ENCODE measurements at regions not wholly inside any gene's neighbourhood (a gene's known extent, or its start where the extent isn't known, plus 50 kb on each side); places are given as distances from the start of the nearest gene placed in this dataset.

DNA sequence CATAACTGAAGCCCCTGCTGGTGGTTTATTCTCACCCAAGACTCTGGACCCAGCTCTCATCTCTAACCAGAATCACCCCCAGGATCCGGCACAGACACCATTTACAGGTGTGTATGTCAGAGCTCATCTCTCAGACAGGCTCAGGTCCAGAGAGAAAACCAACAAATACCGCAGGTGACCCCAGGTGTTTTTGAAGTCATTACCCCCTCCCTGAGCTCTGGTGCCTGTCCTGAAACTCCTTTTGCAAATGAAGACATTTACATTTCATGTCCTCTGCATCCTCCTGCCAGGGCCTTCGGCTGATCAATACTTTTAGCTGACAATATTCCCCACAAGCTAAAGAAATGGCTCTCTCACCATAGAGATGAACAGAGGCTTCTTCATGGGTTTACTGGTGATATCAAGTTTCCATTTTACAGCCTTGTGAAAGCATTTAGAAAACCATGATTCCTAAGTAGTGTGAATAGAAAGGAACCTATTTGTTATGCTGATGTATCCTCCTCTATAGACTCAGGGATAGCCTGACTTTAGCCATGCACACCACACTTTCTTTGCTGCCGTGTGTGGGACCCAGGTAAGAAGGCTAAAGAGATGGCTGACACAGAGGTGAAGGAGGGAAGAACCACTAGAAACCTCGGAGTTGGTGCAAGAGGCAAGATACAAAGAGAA, 131.3 kb downstream of the KCTD15 start:
- no peak overlapping the region for H3K27ac Mint-ChIP-seq
- H3K27me3 ChIP-seq (ENCODE audit: control insufficient read depth in 1 of 2, insufficient read depth in 2 of 2, low read length in 2 of 2), result peaks cover 0 to 10% of the 10 kb centered on the region in 2 experiments
- H3K4me1 Mint-ChIP-seq (ENCODE audit: low read depth), result no peaks in the 10 kb centered on the region
- H3K4me3 Mint-ChIP-seq, result no peak overlapping the region
- peaks cover 31% of the 10 kb centered on the region for H3K27me3 Mint-ChIP-seq
- ATAC-seq (ENCODE audit: poor library complexity) (no peak), DNase-seq (no peak)
- no peak overlapping the region for H3K27ac ChIP-seq (ENCODE audit: low read depth in 1 of 2, low read length in 2 of 2)
- no peaks in the 10 kb centered on the region for H3K9me3 Mint-ChIP-seq
- peaks cover 0 to 5% of the 10 kb centered on the region in 2 experiments for H3K9me3 ChIP-seq (ENCODE audit: control insufficient read depth in 1 of 2, insufficient read depth in 1 of 2, low read length in 2 of 2)
- TF ChIP-seq, protein P1, sequence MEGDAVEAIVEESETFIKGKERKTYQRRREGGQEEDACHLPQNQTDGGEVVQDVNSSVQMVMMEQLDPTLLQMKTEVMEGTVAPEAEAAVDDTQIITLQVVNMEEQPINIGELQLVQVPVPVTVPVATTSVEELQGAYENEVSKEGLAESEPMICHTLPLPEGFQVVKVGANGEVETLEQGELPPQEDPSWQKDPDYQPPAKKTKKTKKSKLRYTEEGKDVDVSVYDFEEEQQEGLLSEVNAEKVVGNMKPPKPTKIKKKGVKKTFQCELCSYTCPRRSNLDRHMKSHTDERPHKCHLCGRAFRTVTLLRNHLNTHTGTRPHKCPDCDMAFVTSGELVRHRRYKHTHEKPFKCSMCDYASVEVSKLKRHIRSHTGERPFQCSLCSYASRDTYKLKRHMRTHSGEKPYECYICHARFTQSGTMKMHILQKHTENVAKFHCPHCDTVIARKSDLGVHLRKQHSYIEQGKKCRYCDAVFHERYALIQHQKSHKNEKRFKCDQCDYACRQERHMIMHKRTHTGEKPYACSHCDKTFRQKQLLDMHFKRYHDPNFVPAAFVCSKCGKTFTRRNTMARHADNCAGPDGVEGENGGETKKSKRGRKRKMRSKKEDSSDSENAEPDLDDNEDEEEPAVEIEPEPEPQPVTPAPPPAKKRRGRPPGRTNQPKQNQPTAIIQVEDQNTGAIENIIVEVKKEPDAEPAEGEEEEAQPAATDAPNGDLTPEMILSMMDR (IDR thresholded peaks at IDR 0.05), result no peak
- H3K4me3 ChIP-seq (ENCODE audit: low read length), result no peak overlapping the region
- H3K36me3 Mint-ChIP-seq (ENCODE audit: low read depth), result no peaks in the 10 kb centered on the region
- no peaks in the 10 kb centered on the region for H3K4me1 ChIP-seq (ENCODE audit: insufficient read depth, low read length)
- intact Hi-C loops (cut with DNase I, micrococcal nuclease), result no loop called here
- POLR2A ChIA-PET, result no interaction called here
- no peaks in the 10 kb centered on the region for H3K36me3 ChIP-seq (ENCODE audit: insufficient read depth, low read length)
- CTCF ChIA-PET, result no interaction called here

DNA sequence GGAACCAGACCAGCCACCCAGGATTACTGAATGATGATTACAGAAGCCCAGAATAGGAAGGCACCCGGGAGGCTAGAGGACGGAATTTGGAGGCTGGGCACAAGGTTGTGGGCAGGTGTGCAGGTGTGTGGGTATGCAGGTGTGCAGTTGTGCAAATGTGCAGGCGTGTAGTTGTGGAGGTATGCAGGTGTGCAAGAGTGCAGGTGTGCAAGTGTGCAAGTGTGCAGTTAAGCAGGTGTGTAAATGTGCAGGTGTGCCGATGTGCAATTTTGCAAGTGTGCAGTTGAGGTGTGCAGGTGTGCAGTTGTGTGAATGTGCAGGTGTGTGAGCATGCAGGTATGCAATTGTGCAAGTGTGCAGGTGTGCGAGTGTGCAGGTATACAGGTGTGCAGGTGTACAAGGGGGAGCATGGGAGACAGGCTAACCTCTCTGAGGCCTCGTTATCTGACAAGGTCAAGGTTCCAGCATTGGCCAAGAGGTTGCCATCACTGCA, 131.8 kb downstream of the KCTD15 start:
- Histone ChIP-seq H3K4me3 (ENCODE audit: low read length) (no peak overlapping the region), H3K27me3 (ENCODE audit: control insufficient read depth in 1 of 2, insufficient read depth in 2 of 2, low read length in 2 of 2) (peaks cover 2 to 10% of the 10 kb centered on the region in 2 experiments), H3K9me3 (ENCODE audit: control insufficient read depth in 1 of 2, insufficient read depth in 1 of 2, low read length in 2 of 2) (peaks cover 2 to 8% of the 10 kb centered on the region in 2 experiments), H3K27ac (ENCODE audit: low read depth in 1 of 2, low read length in 2 of 2) (no peak overlapping the region), H3K36me3 (ENCODE audit: insufficient read depth, low read length) (no peaks in the 10 kb centered on the region), H3K4me1 (ENCODE audit: insufficient read depth, low read length) (no peaks in the 10 kb centered on the region)
- no peak for DNase-seq
- no peaks in the 10 kb centered on the region for H3K36me3 Mint-ChIP-seq (ENCODE audit: low read depth)
- TF ChIP-seq, protein P1 (IDR thresholded peaks at IDR 0.05), result no peak
- ATAC-seq (ENCODE audit: poor library complexity), result no peak
- intact Hi-C loops (cut with DNase I, micrococcal nuclease), result no loop called here
- peaks cover 26% of the 10 kb centered on the region for H3K27me3 Mint-ChIP-seq
- H3K27ac Mint-ChIP-seq, result no peak overlapping the region
- H3K4me1 Mint-ChIP-seq (ENCODE audit: low read depth), result no peaks in the 10 kb centered on the region
- no peaks in the 10 kb centered on the region for H3K9me3 Mint-ChIP-seq
- ChIA-PET CTCF (no interaction called here), POLR2A (no interaction called here)
- H3K4me3 Mint-ChIP-seq, result no peak overlapping the region

DNA sequence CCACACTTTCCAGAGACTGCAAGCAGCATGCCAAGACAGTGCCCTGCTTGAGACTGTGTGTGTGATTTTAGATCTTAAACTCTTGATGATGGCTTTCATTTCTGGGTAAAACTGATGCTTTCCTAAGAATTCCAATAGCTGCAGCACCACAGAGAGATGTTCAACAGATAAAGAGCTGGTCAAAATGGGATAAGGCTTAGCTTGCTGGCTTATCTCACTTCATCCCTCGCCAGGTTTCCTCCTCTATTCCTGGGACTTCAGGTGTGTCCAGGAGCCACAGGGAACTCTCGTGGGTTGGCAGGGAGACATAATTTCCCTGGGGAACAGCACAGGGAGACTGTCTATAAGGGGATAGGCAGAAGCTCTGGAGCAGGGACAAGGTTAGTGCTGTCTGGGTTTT, 137.3 kb downstream of the KCTD15 start:
- ChIA-PET CTCF (no interaction called here), POLR2A (no interaction called here)
- no peak for DNase-seq
- H3K27ac Mint-ChIP-seq, result no peak overlapping the region
- peaks cover 5% of the 10 kb centered on the region for H3K27me3 Mint-ChIP-seq
- H3K9me3 Mint-ChIP-seq, result no peaks in the 10 kb centered on the region
- H3K36me3 Mint-ChIP-seq (ENCODE audit: low read depth), result no peaks in the 10 kb centered on the region
- TF ChIP-seq, protein P1 (IDR thresholded peaks at IDR 0.05), result no peak
- no peak for ATAC-seq (ENCODE audit: poor library complexity)
- no peak overlapping the region for H3K4me3 Mint-ChIP-seq
- Histone ChIP-seq H3K4me1 (ENCODE audit: insufficient read depth, low read length) (no peaks in the 10 kb centered on the region), H3K27ac (ENCODE audit: low read depth in 1 of 2, low read length in 2 of 2) (no peak overlapping the region), H3K27me3 (ENCODE audit: control insufficient read depth in 1 of 2, insufficient read depth in 2 of 2, low read length in 2 of 2) (peaks cover 5 to 8% of the 10 kb centered on the region in 2 experiments), H3K9me3 (ENCODE audit: control insufficient read depth in 1 of 2, insufficient read depth in 1 of 2, low read length in 2 of 2) (peaks cover 17 to 33% of the 10 kb centered on the region in 2 experiments), H3K36me3 (ENCODE audit: insufficient read depth, low read length) (no peaks in the 10 kb centered on the region), H3K4me3 (ENCODE audit: low read length) (no peak overlapping the region)
- intact Hi-C loops (cut with DNase I, micrococcal nuclease), result no loop called here
- H3K4me1 Mint-ChIP-seq (ENCODE audit: low read depth), result no peaks in the 10 kb centered on the region

Measured in CD4-positive, alpha-beta T cell (primary cell).